Calu3 (cell line): ENCODE measurements at regions not wholly inside any gene's neighbourhood (a gene's known extent, or its start where the extent isn't known, plus 50 kb on each side); places are given as distances from the start of the nearest gene placed in this dataset.

Experiments used
- BruUV-seq: library from RNA; stranded (reverse); fragments of 400-500 nt; replicated peaks from 2 replicates; lab custom pipeline; 2021; lab: Mats Ljungman, UMichigan
- CTCF ChIA-PET: fragments of 300-600 bp; sonication (Branson Sonifier 250); formaldehyde crosslinking; loops from one replicate; lab custom pipeline; 2022; ENCODE audit warnings: antibody characterized with exemption; lab: Charles Lee
- DNase-seq: peaks from one replicate; pipeline ENCODE4 v3.0.0; 2022
- H3K27ac Mint-ChIP-seq: one replicate; pipeline ENCODE4 v1.8.0; 2022; ENCODE audit warnings: mixed read lengths; ENCODE audit not compliant: unreplicated experiment
- H3K27me3 Mint-ChIP-seq: one replicate; pipeline ENCODE4 v1.8.0; 2022; ENCODE audit warnings: mixed read lengths; ENCODE audit not compliant: unreplicated experiment
- H3K36me3 Mint-ChIP-seq: one replicate; pipeline ENCODE4 v1.8.0; 2022; ENCODE audit warnings: mild to moderate bottlenecking, moderate library complexity, mixed read lengths; ENCODE audit not compliant: insufficient read depth, unreplicated experiment
- H3K4me1 Mint-ChIP-seq: one replicate; pipeline ENCODE4 v1.8.0; 2022; ENCODE audit warnings: mild to moderate bottlenecking, low read depth, mixed read lengths; ENCODE audit not compliant: unreplicated experiment
- H3K4me3 Mint-ChIP-seq: one replicate; pipeline ENCODE4 v1.8.0; 2022; ENCODE audit warnings: mild to moderate bottlenecking, low read depth, moderate library complexity, mixed read lengths; ENCODE audit not compliant: unreplicated experiment
- H3K9me3 Mint-ChIP-seq: one replicate; pipeline ENCODE4 v1.8.0; 2022; ENCODE audit warnings: low read depth, mixed read lengths; ENCODE audit not compliant: unreplicated experiment
- CTCF ChIP-seq: fragments of 200-600 bp; IDR thresholded peaks from one replicate; pipeline ENCODE4 v1.8.0; 2022; ENCODE audit warnings: antibody characterized with exemption; ENCODE audit not compliant: unreplicated experiment
- intact Hi-C: fragments of 100-400 bp; cut with micrococcal nuclease; formaldehyde crosslinking; loops from one replicate; pipeline ENCODE4 v1.10.0; 2022; ENCODE audit not compliant: unreplicated experiment

GRCh38 chr18:10321576-10321975 lies 132.9 kb upstream of the APCDD1 start:
- no peaks in the 10 kb centered on the region for H3K9me3 Mint-ChIP-seq
- intact Hi-C loops, result no loop called here
- H3K36me3 Mint-ChIP-seq, result no peaks in the 10 kb centered on the region
- no peak for TF ChIP-seq CTCF
- H3K27ac Mint-ChIP-seq, result no peak overlapping the region
- H3K27me3 Mint-ChIP-seq, result peaks cover 66% of the 10 kb centered on the region
- CTCF ChIA-PET, result interaction anchor here (0.8 kb wide), 1 partner anchor 334 kb away, joined by 4 read pairs; no protein-coding TSS in a partner anchor
- BruUV-seq, result no TSS peak
- DNase-seq, result no peak
- H3K4me3 Mint-ChIP-seq, result no peak overlapping the region
- H3K4me1 Mint-ChIP-seq, result no peaks in the 10 kb centered on the region

- H3K27ac Mint-ChIP-seq, result no peak overlapping the region
Observed at GRCh38 chr18:10322004-10322403, 132.4 kb upstream of the APCDD1 start.

GRCh38 chr18:10322435-10322834 lies 132.0 kb upstream of the APCDD1 start:
- Mint-ChIP-seq H3K36me3 (no peaks in the 10 kb centered on the region), H3K4me3 (no peak overlapping the region), H3K27me3 (peaks cover 57% of the 10 kb centered on the region), H3K4me1 (no peaks in the 10 kb centered on the region), H3K9me3 (no peaks in the 10 kb centered on the region), H3K27ac (no peak overlapping the region)
- TF ChIP-seq CTCF, result no peak
- DNase-seq, result no peak
- CTCF ChIA-PET, result no interaction called here
- BruUV-seq, result no TSS peak
- intact Hi-C loops, result no loop called here

More at GRCh38 chr18:10322004-10322403, 132.4 kb upstream of the APCDD1 start:
- BruUV-seq, result no TSS peak
- TF ChIP-seq CTCF, result no peak
- Mint-ChIP-seq H3K4me1 (no peaks in the 10 kb centered on the region), H3K27me3 (peaks cover 61% of the 10 kb centered on the region), H3K4me3 (no peak overlapping the region), H3K9me3 (no peaks in the 10 kb centered on the region), H3K36me3 (no peaks in the 10 kb centered on the region)
- DNase-seq, result no peak
- intact Hi-C loops, result no loop called here
- CTCF ChIA-PET, result interaction anchor here (0.8 kb wide), 1 partner anchor 335 kb away, joined by 4 read pairs; no protein-coding TSS in a partner anchor

GRCh38 chr18:10329101-10329500 lies 125.3 kb upstream of the APCDD1 start:
- intact Hi-C loops, result no loop called here
- H3K27me3 Mint-ChIP-seq, result peaks cover 40% of the 10 kb centered on the region
- CTCF ChIA-PET, result interaction anchor here (0.6 kb wide), 1 partner anchor 64 kb away, joined by 3 read pairs; no protein-coding TSS in a partner anchor
- no peaks in the 10 kb centered on the region for H3K36me3 Mint-ChIP-seq
- BruUV-seq, result no TSS peak
- no peak for TF ChIP-seq CTCF
- H3K4me1 Mint-ChIP-seq, result no peaks in the 10 kb centered on the region
- no peak for DNase-seq
- H3K4me3 Mint-ChIP-seq, result no peak overlapping the region
- no peak overlapping the region for H3K27ac Mint-ChIP-seq
- no peaks in the 10 kb centered on the region for H3K9me3 Mint-ChIP-seq
